Brain microvascular endothelial cell (primary cell): ENCODE measurements at regions not wholly inside any gene's neighbourhood (a gene's known extent, or its start where the extent isn't known, plus 50 kb on each side); places are given as distances from the start of the nearest gene placed in this dataset.

Experiments
- DNase-seq: peaks from one replicate; pipeline ENCODE4 v3.0.0-alpha.2; 2020
- H3K27ac ChIP-seq: fragments of 250-450 bp; sonication (Bioruptor Pico); 2 replicates; pipeline ENCODE4 v1.5.1; 2020; ENCODE audit warnings: mild to moderate bottlenecking, moderate library complexity
- H3K27me3 ChIP-seq: fragments of 250-450 bp; sonication (Bioruptor Pico); replicated peaks from 2 replicates; pipeline ENCODE4 v1.5.1; 2020; ENCODE audit warnings: mild to moderate bottlenecking
- H3K36me3 ChIP-seq: fragments of 250-450 bp; sonication (Bioruptor Pico); replicated peaks from 2 replicates; pipeline ENCODE4 v1.5.1; 2020; ENCODE audit warnings: mild to moderate bottlenecking
- H3K4me3 ChIP-seq: 2 replicates; pipeline ENCODE4 v1.5.1; 2011; ENCODE audit warnings: low read depth, mild to moderate bottlenecking, control low read depth, low read length, moderate library complexity
- CTCF ChIP-seq: IDR thresholded peaks from 2 replicates; pipeline ENCODE4 v1.5.1; 2011; ENCODE audit warnings: low read depth, mild to moderate bottlenecking, moderate library complexity, low read length, control low read depth, inconsistent platforms; ENCODE audit errors: missing control alignments
- in situ Hi-C: cut with HindIII; loops from 2 replicates; pipeline ENCODE4 v1.10.0; 2017; ENCODE audit warnings: low sequenced_read_pairs, low pct_ligation_motif_present

GRCh38 chr11:106327637-106328036, 250.2 kb downstream of the AASDHPPT start:
- TF ChIP-seq CTCF, result no peak
- no peak overlapping the region for H3K27ac ChIP-seq
- DNase-seq, result no peak
- H3K36me3 ChIP-seq, result no peaks in the 10 kb centered on the region
- H3K27me3 ChIP-seq, result no peaks in the 10 kb centered on the region
- H3K4me3 ChIP-seq, result no peak overlapping the region
- in situ Hi-C loops, result no loop called here

- in situ Hi-C loops, result no loop called here
- no peak overlapping the region for H3K27ac ChIP-seq
- H3K36me3 ChIP-seq, result no peaks in the 10 kb centered on the region
- DNase-seq, result no peak
- TF ChIP-seq CTCF, result peak; percentile 33
- no peaks in the 10 kb centered on the region for H3K27me3 ChIP-seq
- H3K4me3 ChIP-seq, result no peak overlapping the region
These were observed 252.0 kb downstream of the AASDHPPT start for GRCh38 chr11:106329273-106330018.

GRCh38 chr11:106331176-106331575, 253.7 kb downstream of the AASDHPPT start:
- H3K4me3 ChIP-seq, result no peak overlapping the region
- no peaks in the 10 kb centered on the region for H3K27me3 ChIP-seq
- H3K27ac ChIP-seq, result no peak overlapping the region
- no peaks in the 10 kb centered on the region for H3K36me3 ChIP-seq
- in situ Hi-C loops, result no loop called here
- no peak for DNase-seq
- TF ChIP-seq CTCF, result no peak

- in situ Hi-C loops, result no loop called here
- no peak for DNase-seq
- no peak for TF ChIP-seq CTCF
- Histone ChIP-seq H3K4me3 (no peak overlapping the region), H3K27ac (no peak overlapping the region), H3K36me3 (no peaks in the 10 kb centered on the region), H3K27me3 (no peaks in the 10 kb centered on the region)
These were observed 256.2 kb downstream of the AASDHPPT start for GRCh38 chr11:106333678-106334077.

GRCh38 chr11:106344394-106344793, 266.9 kb downstream of the AASDHPPT start:
- no peak for TF ChIP-seq CTCF
- Histone ChIP-seq H3K27me3 (no peaks in the 10 kb centered on the region), H3K27ac (no peak overlapping the region), H3K4me3 (no peak overlapping the region), H3K36me3 (no peaks in the 10 kb centered on the region)
- peak; percentile 47 for DNase-seq
- in situ Hi-C loops, result no loop called here

- no peak for TF ChIP-seq CTCF
- in situ Hi-C loops, result no loop called here
- Histone ChIP-seq H3K36me3 (no peaks in the 10 kb centered on the region), H3K27ac (no peak overlapping the region), H3K4me3 (no peak overlapping the region), H3K27me3 (no peaks in the 10 kb centered on the region)
- no peak for DNase-seq
These were observed 267.5 kb downstream of the AASDHPPT start for GRCh38 chr11:106344966-106345365.
